HL-60 (cell line): ENCODE measurements at regions not wholly inside any gene's neighbourhood (a gene's known extent, or its start where the extent isn't known, plus 50 kb on each side); places are given as distances from the start of the nearest gene placed in this dataset.

Source experiments
- DNase-seq, 2 experiments: peaks; one replicate each; pipeline ENCODE4 v3.0.0-alpha.2; 2010 to 2020; ENCODE audit warnings: low read depth in 1 of 2, low spot score in 1 of 2
- H3K27ac ChIP-seq: fragments of 250-450 bp; sonication (Bioruptor Pico); replicated peaks from 2 replicates; pipeline ENCODE4 v1.5.1; 2020; ENCODE audit warnings: mild to moderate bottlenecking, moderate library complexity
- H3K27me3 ChIP-seq: fragments of 250-450 bp; sonication (Bioruptor Pico); 2 replicates; pipeline ENCODE4 v1.5.1; 2021; ENCODE audit warnings: mild to moderate bottlenecking, moderate library complexity; ENCODE audit not compliant: insufficient read depth, poor library complexity, severe bottlenecking
- H3K4me3 ChIP-seq: replicated peaks from 2 replicates; pipeline ENCODE4 v1.5.1; 2011; ENCODE audit warnings: mild to moderate bottlenecking, control low read depth, low read length; ENCODE audit not compliant: insufficient read depth
- CTCF ChIP-seq: IDR thresholded peaks from one replicate; pipeline ENCODE4 v1.5.1; 2011; ENCODE audit warnings: low read length, control low read depth, inconsistent platforms; ENCODE audit not compliant: insufficient read depth
- GABPA ChIP-seq: IDR thresholded peaks from 2 replicates; pipeline ENCODE4 v1.6.1; 2012; ENCODE audit warnings: low read depth
- POLR2AphosphoS5 ChIP-seq: IDR thresholded peaks from 2 replicates; pipeline ENCODE4 v1.6.1; 2012; ENCODE audit warnings: low read depth
- SPI1 ChIP-seq: IDR thresholded peaks from 2 replicates; pipeline ENCODE4 v1.6.1; 2012; ENCODE audit warnings: low read depth, mild to moderate bottlenecking, borderline replicate concordance
- TF ChIP-seq, protein P1 (sequence below): IDR thresholded peaks from 2 replicates; pipeline ENCODE4 v1.6.1; 2012; ENCODE audit warnings: low read depth; ENCODE audit not compliant: insufficient replicate concordance

DNA sequence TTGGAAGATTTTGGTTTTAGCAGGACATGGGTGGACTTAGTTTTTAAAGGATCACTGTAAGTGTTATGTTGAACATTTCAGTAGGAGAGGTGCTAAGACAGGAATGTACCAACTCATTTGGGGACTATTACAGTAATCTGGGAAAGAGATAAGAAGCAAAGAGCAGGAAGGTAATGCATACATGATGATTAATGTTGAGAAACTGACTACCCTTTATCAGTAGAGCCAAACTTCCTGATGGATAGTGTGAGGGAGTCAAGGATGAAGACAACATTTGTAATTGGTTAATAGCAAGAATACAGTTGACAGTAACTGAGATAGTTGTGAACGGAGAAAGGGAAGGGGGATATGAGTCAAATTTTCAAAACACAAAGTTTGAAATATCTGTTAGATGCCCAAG, 421.9 kb upstream of the PRR20A start:
- no peak overlapping the region for H3K27ac ChIP-seq

DNA sequence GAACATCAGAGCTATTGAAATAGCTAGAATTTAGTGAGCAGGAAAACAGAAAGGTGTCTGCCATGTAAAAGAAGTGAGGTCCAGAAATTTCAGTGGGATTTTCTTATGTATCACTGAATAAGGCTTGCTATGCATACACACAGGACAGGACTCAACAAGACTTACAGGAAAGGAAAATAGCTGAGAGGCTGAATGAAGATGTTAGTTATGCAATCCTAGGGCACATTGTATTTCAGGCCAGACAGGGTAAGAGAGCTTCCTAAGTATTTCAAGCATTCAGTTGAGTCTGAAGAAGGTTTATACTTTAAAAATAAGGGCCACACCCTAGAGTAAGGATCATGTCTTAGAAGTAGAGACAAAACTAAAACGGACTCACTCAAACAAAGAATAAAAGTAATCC, 419.9 kb upstream of the PRR20A start:
- no peak overlapping the region for H3K4me3 ChIP-seq
- no peaks in the 10 kb centered on the region for H3K27me3 ChIP-seq
- DNase-seq: no peak
- no peak for TF ChIP-seq POLR2AphosphoS5
- no peak overlapping the region for H3K27ac ChIP-seq

More for the DNA sequence above, 421.9 kb upstream of the PRR20A start:
- H3K27me3 ChIP-seq: no peaks in the 10 kb centered on the region
- H3K4me3 ChIP-seq: no peak overlapping the region
- TF ChIP-seq SPI1 (no peak), POLR2AphosphoS5 (no peak), GABPA (no peak)
- TF ChIP-seq, protein P1, sequence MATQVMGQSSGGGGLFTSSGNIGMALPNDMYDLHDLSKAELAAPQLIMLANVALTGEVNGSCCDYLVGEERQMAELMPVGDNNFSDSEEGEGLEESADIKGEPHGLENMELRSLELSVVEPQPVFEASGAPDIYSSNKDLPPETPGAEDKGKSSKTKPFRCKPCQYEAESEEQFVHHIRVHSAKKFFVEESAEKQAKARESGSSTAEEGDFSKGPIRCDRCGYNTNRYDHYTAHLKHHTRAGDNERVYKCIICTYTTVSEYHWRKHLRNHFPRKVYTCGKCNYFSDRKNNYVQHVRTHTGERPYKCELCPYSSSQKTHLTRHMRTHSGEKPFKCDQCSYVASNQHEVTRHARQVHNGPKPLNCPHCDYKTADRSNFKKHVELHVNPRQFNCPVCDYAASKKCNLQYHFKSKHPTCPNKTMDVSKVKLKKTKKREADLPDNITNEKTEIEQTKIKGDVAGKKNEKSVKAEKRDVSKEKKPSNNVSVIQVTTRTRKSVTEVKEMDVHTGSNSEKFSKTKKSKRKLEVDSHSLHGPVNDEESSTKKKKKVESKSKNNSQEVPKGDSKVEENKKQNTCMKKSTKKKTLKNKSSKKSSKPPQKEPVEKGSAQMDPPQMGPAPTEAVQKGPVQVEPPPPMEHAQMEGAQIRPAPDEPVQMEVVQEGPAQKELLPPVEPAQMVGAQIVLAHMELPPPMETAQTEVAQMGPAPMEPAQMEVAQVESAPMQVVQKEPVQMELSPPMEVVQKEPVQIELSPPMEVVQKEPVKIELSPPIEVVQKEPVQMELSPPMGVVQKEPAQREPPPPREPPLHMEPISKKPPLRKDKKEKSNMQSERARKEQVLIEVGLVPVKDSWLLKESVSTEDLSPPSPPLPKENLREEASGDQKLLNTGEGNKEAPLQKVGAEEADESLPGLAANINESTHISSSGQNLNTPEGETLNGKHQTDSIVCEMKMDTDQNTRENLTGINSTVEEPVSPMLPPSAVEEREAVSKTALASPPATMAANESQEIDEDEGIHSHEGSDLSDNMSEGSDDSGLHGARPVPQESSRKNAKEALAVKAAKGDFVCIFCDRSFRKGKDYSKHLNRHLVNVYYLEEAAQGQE: no peak
- DNase-seq: no peak

DNA sequence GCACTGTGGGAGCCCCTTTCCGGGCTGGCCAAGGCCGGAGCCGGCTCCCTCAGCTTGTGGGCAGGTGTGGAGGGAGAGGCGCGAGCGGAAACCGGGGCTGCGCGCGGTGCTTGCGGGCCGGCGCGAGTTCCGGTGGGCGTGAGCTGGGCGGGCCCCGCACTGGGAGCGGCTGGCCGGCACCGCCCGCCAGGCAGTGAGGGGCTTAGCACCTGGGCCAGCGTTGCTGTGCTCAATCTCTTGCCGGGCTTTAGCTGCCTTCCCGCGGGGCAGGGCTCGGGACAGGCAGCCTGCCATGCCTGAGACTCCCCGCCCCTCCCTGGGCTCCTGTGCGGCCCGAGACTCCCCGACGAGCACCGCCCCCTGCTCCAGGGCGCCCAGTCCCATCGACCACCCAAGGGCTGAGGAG, 405.2 kb upstream of the PRR20A start:
- no peak overlapping the region for H3K4me3 ChIP-seq
- no peak for TF ChIP-seq POLR2AphosphoS5
- TF ChIP-seq GABPA: no peak
- no peak for TF ChIP-seq CTCF
- TF ChIP-seq SPI1: no peak
- TF ChIP-seq, protein P1: no peak
- no peak overlapping the region for H3K27ac ChIP-seq
- DNase-seq: no peak
- H3K27me3 ChIP-seq: no peaks in the 10 kb centered on the region

GRCh38 chr13:56736966-56737365, 403.8 kb upstream of the PRR20A start:
- Histone ChIP-seq H3K4me3 (no peak overlapping the region), H3K27ac (no peak overlapping the region), H3K27me3 (no peaks in the 10 kb centered on the region)
- DNase-seq: no peak
- TF ChIP-seq CTCF (no peak), SPI1 (no peak), POLR2AphosphoS5 (no peak), GABPA (no peak)
- TF ChIP-seq, protein P1: no peak
